GM12872 (cell line): ENCODE measurements at regions not wholly inside any gene's neighbourhood (a gene's known extent, or its start where the extent isn't known, plus 50 kb on each side); places are given as distances from the start of the nearest gene placed in this dataset.

Source experiments
- CTCF ChIP-seq: IDR thresholded peaks from 3 replicates; pipeline ENCODE4 v1.5.1; 2011; ENCODE audit warnings: low read depth, mild to moderate bottlenecking, low read length, moderate library complexity; ENCODE audit not compliant: insufficient read depth

GRCh38 chr15:25056484-25057425 lies 102.0 kb downstream of the SNRPN start:
- peak; percentile 17; the same call in 1 of the 3 replicates for TF ChIP-seq CTCF

GRCh38 chr15:25057574-25057973 lies 102.8 kb downstream of the SNRPN start:
- TF ChIP-seq CTCF, result no peak

- TF ChIP-seq CTCF, result no peak
Measured at GRCh38 chr15:25058080-25058785, 103.4 kb downstream of the SNRPN start.

- TF ChIP-seq CTCF, result no peak
Measured at GRCh38 chr15:25059698-25060471, 105.1 kb downstream of the SNRPN start.

GRCh38 chr15:25060472-25060803 lies 105.7 kb downstream of the SNRPN start:
- no peak for TF ChIP-seq CTCF

- TF ChIP-seq CTCF, result no peak
Measured at GRCh38 chr15:25060996-25061620, 106.3 kb downstream of the SNRPN start.
